ENCODE measurements at regions not wholly inside any gene's neighbourhood (a gene's known extent, or its start where the extent isn't known, plus 50 kb on each side); places are given as distances from the start of the nearest gene placed in this dataset.

- H3K27ac Mint-ChIP-seq, result no peak overlapping the region
- no peaks in the 10 kb centered on the region for H3K36me3 Mint-ChIP-seq (ENCODE audit: low read depth)
- H3K4me3 Mint-ChIP-seq, result no peak overlapping the region
- H3K9me3 Mint-ChIP-seq, result no peaks in the 10 kb centered on the region
- DNase-seq (ENCODE audit: low spot score), result no peak
- H3K27me3 Mint-ChIP-seq (ENCODE audit: low read depth), result no peaks in the 10 kb centered on the region
- no peaks in the 10 kb centered on the region for H3K4me1 Mint-ChIP-seq (ENCODE audit: low read depth)
Measured at GRCh38 chr5:61878471-61878870, 427.5 kb upstream of the KIF2A start.

- no peaks in the 10 kb centered on the region for H3K9me3 Mint-ChIP-seq
- H3K4me1 Mint-ChIP-seq (ENCODE audit: low read depth), result no peaks in the 10 kb centered on the region
- no peak for DNase-seq (ENCODE audit: low spot score)
- H3K36me3 Mint-ChIP-seq (ENCODE audit: low read depth), result no peaks in the 10 kb centered on the region
- H3K27ac Mint-ChIP-seq, result no peak overlapping the region
- H3K27me3 Mint-ChIP-seq (ENCODE audit: low read depth), result no peaks in the 10 kb centered on the region
- H3K4me3 Mint-ChIP-seq, result no peak overlapping the region
Measured at GRCh38 chr5:61881821-61882487, 424.1 kb upstream of the KIF2A start.

- Mint-ChIP-seq H3K9me3 (no peaks in the 10 kb centered on the region), H3K4me3 (no peak overlapping the region), H3K27me3 (ENCODE audit: low read depth) (no peaks in the 10 kb centered on the region), H3K36me3 (ENCODE audit: low read depth) (no peaks in the 10 kb centered on the region), H3K27ac (no peak overlapping the region), H3K4me1 (ENCODE audit: low read depth) (no peaks in the 10 kb centered on the region)
- DNase-seq (ENCODE audit: low spot score), result no peak
Measured at GRCh38 chr5:61882901-61883500, 423.0 kb upstream of the KIF2A start.

- no peaks in the 10 kb centered on the region for H3K4me1 Mint-ChIP-seq (ENCODE audit: low read depth)
- H3K4me3 Mint-ChIP-seq, result no peak overlapping the region
- H3K27me3 Mint-ChIP-seq (ENCODE audit: low read depth), result no peaks in the 10 kb centered on the region
- no peak overlapping the region for H3K27ac Mint-ChIP-seq
- H3K36me3 Mint-ChIP-seq (ENCODE audit: low read depth), result no peaks in the 10 kb centered on the region
- no peaks in the 10 kb centered on the region for H3K9me3 Mint-ChIP-seq
- DNase-seq (ENCODE audit: low spot score), result no peak
Measured at GRCh38 chr5:61884252-61884855, 421.7 kb upstream of the KIF2A start.

- H3K4me1 Mint-ChIP-seq (ENCODE audit: low read depth), result no peaks in the 10 kb centered on the region
- H3K4me3 Mint-ChIP-seq, result no peak overlapping the region
- H3K27ac Mint-ChIP-seq, result no peak overlapping the region
- DNase-seq (ENCODE audit: low spot score), result no peak
- H3K9me3 Mint-ChIP-seq, result no peaks in the 10 kb centered on the region
- no peaks in the 10 kb centered on the region for H3K27me3 Mint-ChIP-seq (ENCODE audit: low read depth)
- no peaks in the 10 kb centered on the region for H3K36me3 Mint-ChIP-seq (ENCODE audit: low read depth)
Measured at GRCh38 chr5:61886214-61886613, 419.8 kb upstream of the KIF2A start.

GRCh38 chr5:61887271-61887670, 418.7 kb upstream of the KIF2A start:
- H3K9me3 Mint-ChIP-seq, result no peaks in the 10 kb centered on the region

GRCh38 chr5:61894046-61894445, 412.0 kb upstream of the KIF2A start:
- no peak overlapping the region for H3K4me3 Mint-ChIP-seq
- no peaks in the 10 kb centered on the region for H3K27me3 Mint-ChIP-seq (ENCODE audit: low read depth)
- H3K9me3 Mint-ChIP-seq, result peaks cover 14% of the 10 kb centered on the region
- H3K36me3 Mint-ChIP-seq (ENCODE audit: low read depth), result no peaks in the 10 kb centered on the region
- no peak overlapping the region for H3K27ac Mint-ChIP-seq
- no peaks in the 10 kb centered on the region for H3K4me1 Mint-ChIP-seq (ENCODE audit: low read depth)
- no peak for DNase-seq (ENCODE audit: low spot score)

More at GRCh38 chr5:61887271-61887670, 418.7 kb upstream of the KIF2A start:
- Mint-ChIP-seq H3K36me3 (ENCODE audit: low read depth) (no peaks in the 10 kb centered on the region), H3K4me1 (ENCODE audit: low read depth) (no peaks in the 10 kb centered on the region), H3K27me3 (ENCODE audit: low read depth) (no peaks in the 10 kb centered on the region), H3K4me3 (no peak overlapping the region), H3K27ac (no peak overlapping the region)
- no peak for DNase-seq (ENCODE audit: low spot score)

- Mint-ChIP-seq H3K27ac (no peak overlapping the region), H3K27me3 (ENCODE audit: low read depth) (no peaks in the 10 kb centered on the region), H3K36me3 (ENCODE audit: low read depth) (no peaks in the 10 kb centered on the region), H3K9me3 (peaks cover 14% of the 10 kb centered on the region), H3K4me3 (no peak overlapping the region), H3K4me1 (ENCODE audit: low read depth) (no peaks in the 10 kb centered on the region)
- DNase-seq (ENCODE audit: low spot score), result no peak
Measured at GRCh38 chr5:61896811-61897210, 409.2 kb upstream of the KIF2A start.

- Mint-ChIP-seq H3K27ac (no peak overlapping the region), H3K4me3 (no peak overlapping the region), H3K27me3 (ENCODE audit: low read depth) (no peaks in the 10 kb centered on the region), H3K9me3 (peaks cover 14% of the 10 kb centered on the region), H3K36me3 (ENCODE audit: low read depth) (no peaks in the 10 kb centered on the region), H3K4me1 (ENCODE audit: low read depth) (no peaks in the 10 kb centered on the region)
- no peak for DNase-seq (ENCODE audit: low spot score)
Measured at GRCh38 chr5:61897251-61897650, 408.8 kb upstream of the KIF2A start.

GRCh38 chr5:61901997-61902396, 404.0 kb upstream of the KIF2A start:
- no peak for DNase-seq (ENCODE audit: low spot score)
- H3K4me3 Mint-ChIP-seq, result no peak overlapping the region
- H3K36me3 Mint-ChIP-seq (ENCODE audit: low read depth), result no peaks in the 10 kb centered on the region
- no peaks in the 10 kb centered on the region for H3K9me3 Mint-ChIP-seq
- H3K27me3 Mint-ChIP-seq (ENCODE audit: low read depth), result no peaks in the 10 kb centered on the region
- no peak overlapping the region for H3K27ac Mint-ChIP-seq
- H3K4me1 Mint-ChIP-seq (ENCODE audit: low read depth), result no peaks in the 10 kb centered on the region

- H3K27me3 Mint-ChIP-seq (ENCODE audit: low read depth), result no peaks in the 10 kb centered on the region
- H3K4me1 Mint-ChIP-seq (ENCODE audit: low read depth), result no peaks in the 10 kb centered on the region
- no peak for DNase-seq (ENCODE audit: low spot score)
- H3K36me3 Mint-ChIP-seq (ENCODE audit: low read depth), result no peaks in the 10 kb centered on the region
- no peak overlapping the region for H3K4me3 Mint-ChIP-seq
- no peaks in the 10 kb centered on the region for H3K9me3 Mint-ChIP-seq
- H3K27ac Mint-ChIP-seq, result no peak overlapping the region
Measured at GRCh38 chr5:61904730-61905129, 401.3 kb upstream of the KIF2A start.

GRCh38 chr5:61905613-61906012, 400.4 kb upstream of the KIF2A start:
- Mint-ChIP-seq H3K27ac (no peak overlapping the region), H3K27me3 (ENCODE audit: low read depth) (no peaks in the 10 kb centered on the region), H3K9me3 (no peaks in the 10 kb centered on the region), H3K4me1 (ENCODE audit: low read depth) (no peaks in the 10 kb centered on the region), H3K4me3 (no peak overlapping the region), H3K36me3 (ENCODE audit: low read depth) (no peaks in the 10 kb centered on the region)
- no peak for DNase-seq (ENCODE audit: low spot score)

- Mint-ChIP-seq H3K36me3 (ENCODE audit: low read depth) (no peaks in the 10 kb centered on the region), H3K4me3 (no peak overlapping the region), H3K27me3 (ENCODE audit: low read depth) (no peaks in the 10 kb centered on the region), H3K27ac (no peak overlapping the region), H3K9me3 (no peaks in the 10 kb centered on the region), H3K4me1 (ENCODE audit: low read depth) (no peaks in the 10 kb centered on the region)
- no peak for DNase-seq (ENCODE audit: low spot score)
Measured at GRCh38 chr5:61906820-61907219, 399.2 kb upstream of the KIF2A start.

- H3K4me3 Mint-ChIP-seq, result no peak overlapping the region
- H3K36me3 Mint-ChIP-seq (ENCODE audit: low read depth), result no peaks in the 10 kb centered on the region
- H3K27me3 Mint-ChIP-seq (ENCODE audit: low read depth), result no peaks in the 10 kb centered on the region
- no peaks in the 10 kb centered on the region for H3K9me3 Mint-ChIP-seq
- H3K4me1 Mint-ChIP-seq (ENCODE audit: low read depth), result no peaks in the 10 kb centered on the region
- H3K27ac Mint-ChIP-seq, result no peak overlapping the region
- no peak for DNase-seq (ENCODE audit: low spot score)
Measured at GRCh38 chr5:61907995-61908394, 398.0 kb upstream of the KIF2A start.
